GM12878 (cell line): ENCODE measurements at regions not wholly inside any gene's neighbourhood (a gene's known extent, or its start where the extent isn't known, plus 50 kb on each side); places are given as distances from the start of the nearest gene placed in this dataset.

Experiments used
- ATAC-seq: fragments of 200-7000 bp; cut with Tn5 transposase; 3 replicates; pipeline ENCODE4 v1.9.1; 2020; ENCODE audit warnings: mild to moderate bottlenecking, moderate library complexity
- BruUV-seq: library from RNA; stranded (reverse); fragments of 400-500 nt; replicated peaks from 2 replicates; lab custom pipeline; 2021; lab: Mats Ljungman, UMichigan
- CTCF ChIA-PET: fragments of 300-600 bp; sonication (Branson Sonifier 250); formaldehyde crosslinking; extraction: SDS; loops from one replicate; lab custom pipeline; 2021; ENCODE audit warnings: inconsistent platforms; lab: Yijun Ruan, JAX
- POLR2A ChIA-PET: fragments of 350-600 bp; formaldehyde crosslinking; extraction: SDS; loops from one replicate; lab custom pipeline; 2021; ENCODE audit warnings: inconsistent platforms; lab: Charles Lee
- RAD21 ChIA-PET: fragments of 300-600 bp; sonication (Branson Sonifier 250); formaldehyde crosslinking; loops from one replicate; lab custom pipeline; 2023; ENCODE audit warnings: antibody characterized with exemption; ENCODE audit not compliant: unreplicated experiment; lab: Charles Lee
- SMC1A ChIA-PET: fragments of 300-600 bp; sonication (Branson Sonifier 250); formaldehyde crosslinking; loops from one replicate; lab custom pipeline; 2023; ENCODE audit not compliant: unreplicated experiment, uncharacterized antibody; lab: Charles Lee
- DNase-seq: peaks from one replicate; pipeline ENCODE4 v3.0.0-alpha.2; 2011; ENCODE audit warnings: low read depth, low spot score
- FAIRE-seq: peaks from 3 replicates; lab custom pipeline; 2011; peaks lifted over from hg19 to GRCh38; lab: Jason Lieb, UNC
- H2AFZ ChIP-seq: 2 replicates; pipeline ENCODE4 v1.6.0; 2011; ENCODE audit warnings: low read depth, low read length, control low read depth; ENCODE audit not compliant: control insufficient read depth
- H3K27ac ChIP-seq: 2 replicates; pipeline ENCODE4 v1.5.1; 2011; ENCODE audit warnings: control low read depth; ENCODE audit not compliant: control insufficient read depth, insufficient read depth
- H3K27me3 ChIP-seq, 2 experiments: replicated peaks in 1 of 2; 2 replicates each; pipeline versions ENCODE4 v1.6.0 to v1.6.1; 2011; ENCODE audit warnings: low read length in 1 of 2; ENCODE audit not compliant: control insufficient read depth in 2 of 2, insufficient read depth in 2 of 2
- H3K36me3 ChIP-seq, 2 experiments: 2 replicates each; pipeline ENCODE4 v1.5.1; 2011; ENCODE audit warnings: low read length in 1 of 2; ENCODE audit not compliant: control insufficient read depth in 2 of 2, insufficient read depth in 2 of 2
- H3K4me1 ChIP-seq: 2 replicates; pipeline ENCODE4 v1.6.1; 2011; ENCODE audit warnings: mild to moderate bottlenecking, low read length, moderate library complexity, mixed read lengths; ENCODE audit not compliant: control insufficient read depth, insufficient read depth
- H3K4me2 ChIP-seq: 2 replicates; pipeline ENCODE4 v1.6.0; 2011; ENCODE audit warnings: control low read depth; ENCODE audit not compliant: control insufficient read depth, insufficient read depth
- H3K4me3 ChIP-seq: fragments of 200-600 bp; sonication (generic); 2 replicates; pipeline ENCODE4 v1.5.1; 2016
- H3K79me2 ChIP-seq: 2 replicates; pipeline ENCODE4 v1.6.0; 2011; ENCODE audit warnings: low read length; ENCODE audit not compliant: control insufficient read depth, insufficient read depth
- H3K9ac ChIP-seq: 2 replicates; pipeline ENCODE4 v1.8.0; 2011; ENCODE audit warnings: low read length, control low read depth, mixed read lengths; ENCODE audit not compliant: control insufficient read depth, insufficient read depth
- H3K9me3 ChIP-seq: replicated peaks from 3 replicates; pipeline ENCODE4 v1.5.1; 2011; ENCODE audit warnings: mild to moderate bottlenecking, low read length; ENCODE audit not compliant: control insufficient read depth, insufficient read depth
- H4K20me1 ChIP-seq: 2 replicates; pipeline ENCODE4 v1.6.0; 2011; ENCODE audit not compliant: control insufficient read depth, insufficient read depth
- ASH2L ChIP-seq: fragments of 300-600, 200-600 bp; sonication (generic); IDR thresholded peaks from 2 replicates; pipeline ENCODE4 v1.6.1; 2017; ENCODE audit warnings: low read depth, mild to moderate bottlenecking, borderline replicate concordance
- GABPA ChIP-seq: IDR thresholded peaks from 2 replicates; pipeline ENCODE4 v1.6.1; 2014; ENCODE audit warnings: antibody characterized with exemption, low read depth, mild to moderate bottlenecking, inconsistent platforms
- MTA3 ChIP-seq: IDR thresholded peaks from 2 replicates; pipeline ENCODE4 v1.6.1; 2012; ENCODE audit warnings: low read length, inconsistent platforms, borderline replicate concordance
- NFYB ChIP-seq: IDR thresholded peaks from 2 replicates; pipeline ENCODE4 v1.6.1; 2011; ENCODE audit warnings: low read depth, mild to moderate bottlenecking, low read length, improper control_type of control experiment, moderate library complexity; ENCODE audit not compliant: insufficient read depth
- NR2C2 ChIP-seq: IDR thresholded peaks from 2 replicates; pipeline ENCODE4 v1.6.1; 2011; ENCODE audit warnings: borderline replicate concordance, low read depth; ENCODE audit not compliant: control insufficient read depth, insufficient read length
- PAX5 ChIP-seq: IDR thresholded peaks from 2 replicates; pipeline ENCODE4 v1.6.1; 2011; ENCODE audit warnings: low read depth, low read length, borderline replicate concordance
- POU2F2 ChIP-seq: IDR thresholded peaks from 3 replicates; pipeline ENCODE4 v1.6.1; 2011; ENCODE audit warnings: low read depth, mild to moderate bottlenecking, low read length, borderline replicate concordance
- RAD51 ChIP-seq: fragments of 450-650 bp; IDR thresholded peaks from 2 replicates; pipeline ENCODE4 v1.6.1; 2016; ENCODE audit warnings: moderate library complexity, mild to moderate bottlenecking, inconsistent platforms
- TBL1XR1 ChIP-seq: IDR thresholded peaks from 2 replicates; pipeline ENCODE4 v1.6.1; 2012; ENCODE audit warnings: low read depth, low read length, improper control_type of control experiment
- ZNF687 ChIP-seq: fragments of 450-650 bp; IDR thresholded peaks from 2 replicates; pipeline ENCODE4 v1.6.1; 2017; ENCODE audit warnings: mild to moderate bottlenecking, moderate library complexity
- WGBS: methylation state at CpG from one replicate; pipeline ENCODE4 v1.1.6; 2016; ENCODE audit warnings: low lambda C conversion rate; ENCODE audit not compliant: insufficient replicate concordance, insufficient coverage; ENCODE audit errors: missing lambda C conversion rate; 5-methylcytosine and 5-hydroxymethylcytosine counted together
- in situ Hi-C: fragments of 300-500 bp; cut with MboI; formaldehyde crosslinking; loops from 9 replicates; pipeline ENCODE4 v1.14.3; 2018; ENCODE audit warnings: mixed read lengths
- intact Hi-C: fragments of 100-400 bp; cut with micrococcal nuclease; formaldehyde crosslinking; loops from one replicate; pipeline ENCODE4 v1.14.2; 2022; ENCODE audit not compliant: unreplicated experiment
- TF ChIP-seq, protein P1 (sequence below): IDR thresholded peaks from 2 replicates; pipeline ENCODE4 v1.6.1; 2012; ENCODE audit warnings: mild to moderate bottlenecking, low read depth, low read length

DNA sequence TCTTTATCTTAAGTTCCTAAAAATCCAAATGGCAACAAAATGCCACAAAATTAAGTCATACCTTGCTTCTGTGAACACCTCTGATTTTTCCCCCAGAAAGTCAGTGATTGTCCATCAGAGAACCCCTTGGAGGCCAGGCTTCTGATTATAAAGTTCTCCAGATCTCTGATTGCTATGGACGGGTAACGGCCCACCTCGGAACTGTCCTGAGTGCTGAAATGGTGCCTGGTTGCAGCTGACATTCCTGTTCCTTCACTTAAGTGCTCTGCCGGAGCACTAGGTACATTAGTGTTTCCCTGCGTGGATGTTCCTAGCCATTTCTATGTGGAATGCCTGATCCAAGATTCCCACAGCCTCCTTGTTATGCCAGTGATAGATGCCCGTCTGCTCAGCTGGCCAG is 85.0 kb downstream of the CHST1 start:
- ATAC-seq (no peak), DNase-seq (no peak), FAIRE-seq (no peak)
- ChIA-PET RAD21 (no interaction called here), POLR2A (no interaction called here), SMC1A (no interaction called here), CTCF (no interaction called here)
- no peak overlapping the region for H3K9ac ChIP-seq
- no peak overlapping the region for H3K4me2 ChIP-seq
- H3K27ac ChIP-seq: no peak overlapping the region
- intact Hi-C loops (no loop called here), in situ Hi-C loops (no loop called here)
- TF ChIP-seq PAX5: no peak
- TF ChIP-seq, protein P1, sequence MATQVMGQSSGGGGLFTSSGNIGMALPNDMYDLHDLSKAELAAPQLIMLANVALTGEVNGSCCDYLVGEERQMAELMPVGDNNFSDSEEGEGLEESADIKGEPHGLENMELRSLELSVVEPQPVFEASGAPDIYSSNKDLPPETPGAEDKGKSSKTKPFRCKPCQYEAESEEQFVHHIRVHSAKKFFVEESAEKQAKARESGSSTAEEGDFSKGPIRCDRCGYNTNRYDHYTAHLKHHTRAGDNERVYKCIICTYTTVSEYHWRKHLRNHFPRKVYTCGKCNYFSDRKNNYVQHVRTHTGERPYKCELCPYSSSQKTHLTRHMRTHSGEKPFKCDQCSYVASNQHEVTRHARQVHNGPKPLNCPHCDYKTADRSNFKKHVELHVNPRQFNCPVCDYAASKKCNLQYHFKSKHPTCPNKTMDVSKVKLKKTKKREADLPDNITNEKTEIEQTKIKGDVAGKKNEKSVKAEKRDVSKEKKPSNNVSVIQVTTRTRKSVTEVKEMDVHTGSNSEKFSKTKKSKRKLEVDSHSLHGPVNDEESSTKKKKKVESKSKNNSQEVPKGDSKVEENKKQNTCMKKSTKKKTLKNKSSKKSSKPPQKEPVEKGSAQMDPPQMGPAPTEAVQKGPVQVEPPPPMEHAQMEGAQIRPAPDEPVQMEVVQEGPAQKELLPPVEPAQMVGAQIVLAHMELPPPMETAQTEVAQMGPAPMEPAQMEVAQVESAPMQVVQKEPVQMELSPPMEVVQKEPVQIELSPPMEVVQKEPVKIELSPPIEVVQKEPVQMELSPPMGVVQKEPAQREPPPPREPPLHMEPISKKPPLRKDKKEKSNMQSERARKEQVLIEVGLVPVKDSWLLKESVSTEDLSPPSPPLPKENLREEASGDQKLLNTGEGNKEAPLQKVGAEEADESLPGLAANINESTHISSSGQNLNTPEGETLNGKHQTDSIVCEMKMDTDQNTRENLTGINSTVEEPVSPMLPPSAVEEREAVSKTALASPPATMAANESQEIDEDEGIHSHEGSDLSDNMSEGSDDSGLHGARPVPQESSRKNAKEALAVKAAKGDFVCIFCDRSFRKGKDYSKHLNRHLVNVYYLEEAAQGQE: peak; percentile 85
- H3K79me2 ChIP-seq: no peaks in the 10 kb centered on the region
- no peak overlapping the region for H3K4me3 ChIP-seq
- no peak overlapping the region for H2AFZ ChIP-seq
- no TSS peak for BruUV-seq
- H3K4me1 ChIP-seq: no peaks in the 10 kb centered on the region
- H4K20me1 ChIP-seq: no peaks in the 10 kb centered on the region
- 18% methylated on average over 6 of the region's 6 CpGs for WGBS
- H3K27me3 ChIP-seq: no peaks in the 10 kb centered on the region; a peak in 3 of 4 replicates
- no peaks in the 10 kb centered on the region for H3K36me3 ChIP-seq
- H3K9me3 ChIP-seq: no peaks in the 10 kb centered on the region

DNA sequence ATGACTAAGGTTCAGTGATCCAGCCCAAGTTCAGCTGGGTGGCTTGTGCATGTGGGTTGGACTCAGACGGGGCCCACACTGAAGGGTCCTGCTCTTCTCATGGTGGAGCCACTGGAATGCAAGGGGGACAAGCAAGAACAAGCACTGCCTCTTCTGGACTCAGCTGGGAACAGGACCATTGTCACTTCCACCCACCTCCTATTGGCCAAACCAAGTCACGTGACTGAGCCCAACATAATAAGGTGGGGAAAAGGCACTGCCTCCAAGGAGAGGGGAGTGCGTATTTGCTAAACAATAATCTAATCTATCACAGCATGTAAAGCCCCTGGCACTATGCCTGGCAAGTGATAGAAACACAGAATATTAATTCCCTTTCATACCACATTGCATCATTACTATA is 87.1 kb downstream of the CHST1 start:
- BruUV-seq: no TSS peak
- ATAC-seq: no peak
- Histone ChIP-seq H3K27ac (no peak overlapping the region), H3K79me2 (no peaks in the 10 kb centered on the region), H3K4me2 (no peak overlapping the region), H3K36me3 (no peaks in the 10 kb centered on the region), H2AFZ (no peak overlapping the region), H3K4me1 (no peaks in the 10 kb centered on the region), H3K27me3 (no peaks in the 10 kb centered on the region; a peak in 2 of 4 replicates), H3K9me3 (no peaks in the 10 kb centered on the region), H3K9ac (no peak overlapping the region), H4K20me1 (no peaks in the 10 kb centered on the region), H3K4me3 (no peak overlapping the region)
- 9% methylated on average over 3 of the region's 3 CpGs for WGBS
- ChIA-PET SMC1A (no interaction called here), POLR2A (no interaction called here), RAD21 (no interaction called here), CTCF (interaction anchor here (1.1 kb wide), 1 partner anchor 193 kb away, joined by 3 read pairs; no protein-coding TSS in a partner anchor)
- no peak for FAIRE-seq
- DNase-seq: no peak
- in situ Hi-C loops (no loop called here), intact Hi-C loops (no loop called here)
- TF ChIP-seq ZNF687 (no peak), TBL1XR1 (no peak), MTA3 (no peak), NR2C2 (no peak), GABPA (no peak), NFYB (peak; percentile 96), RAD51 (peak; percentile 48; the same call in 1 of the 2 replicates), ASH2L (no peak), POU2F2 (no peak)
